ENCODE measurements at regions not wholly inside any gene's neighbourhood (a gene's known extent, or its start where the extent isn't known, plus 50 kb on each side); places are given as distances from the start of the nearest gene placed in this dataset.

- no peak overlapping the region for H2AK5ac ChIP-seq (ENCODE audit: low read depth, low read length)
- no peak overlapping the region for H4K8ac ChIP-seq (ENCODE audit: low read depth, low read length)
- H3K79me1 ChIP-seq (ENCODE audit: low read depth, low read length) = no peaks in the 10 kb centered on the region
- H3K9ac ChIP-seq (ENCODE audit: low read depth, low read length, poor library complexity) = no peak overlapping the region
- no peaks in the 10 kb centered on the region for H3K27me3 ChIP-seq (ENCODE audit: control insufficient read depth in 3 of 3, insufficient read depth in 3 of 3, low read depth in 1 of 3, low read length in 3 of 3)
- H2BK5ac ChIP-seq (ENCODE audit: low read length) = no peak overlapping the region
- no peak overlapping the region for H3K4ac ChIP-seq (ENCODE audit: low read length)
- no peaks in the 10 kb centered on the region for H3K4me1 ChIP-seq (ENCODE audit: control insufficient read depth in 2 of 2, insufficient read depth in 1 of 2, low read depth in 1 of 2, low read length in 2 of 2)
- WGBS, 2 donors (ENCODE audit: extremely low coverage in 2 of 2, insufficient read length in 2 of 2, insufficient replicate concordance in 1 of 2) = no CpG with 5 or more reads among the region's 5 CpGs
- no peak overlapping the region for H2BK120ac ChIP-seq (ENCODE audit: low read depth, low read length)
- H3K9me3 ChIP-seq (replicated peaks in 1 of 2; ENCODE audit: control insufficient read depth in 2 of 2, insufficient read depth in 1 of 2, low read depth in 1 of 2, low read length in 2 of 2) = no peaks in the 10 kb centered on the region
- no peak for DNase-seq (ENCODE audit: low spot score)
- H4K91ac ChIP-seq (ENCODE audit: low read depth, low read length, poor library complexity) = no peak overlapping the region
- H2AFZ ChIP-seq (ENCODE audit: low read length) = no peak overlapping the region
- no peak overlapping the region for H3K14ac ChIP-seq (ENCODE audit: low read length)
- H2BK12ac ChIP-seq (ENCODE audit: low read length) = no peak overlapping the region
- H3K36me3 ChIP-seq (replicated peaks in 1 of 2; ENCODE audit: control insufficient read depth in 2 of 2, insufficient read depth in 2 of 2, low read length in 2 of 2) = no peaks in the 10 kb centered on the region
- H3K4me3 ChIP-seq (ENCODE audit: low read length in 2 of 2) = no peak overlapping the region
- no peak overlapping the region for H3K4me2 ChIP-seq (ENCODE audit: insufficient read depth, low read length, poor library complexity, severe bottlenecking)
- no peak overlapping the region for H2BK15ac ChIP-seq (ENCODE audit: low read length)
- no peak overlapping the region for H3K18ac ChIP-seq (ENCODE audit: low read length)
- H3K27ac ChIP-seq (replicated peaks; ENCODE audit: low read length) = no peak overlapping the region
- H3K23ac ChIP-seq (ENCODE audit: low read depth, low read length, poor library complexity) = no peak overlapping the region
Measured at GRCh38 chr14:89648924-89649323, 231.9 kb upstream of the FOXN3 start.

DNA sequence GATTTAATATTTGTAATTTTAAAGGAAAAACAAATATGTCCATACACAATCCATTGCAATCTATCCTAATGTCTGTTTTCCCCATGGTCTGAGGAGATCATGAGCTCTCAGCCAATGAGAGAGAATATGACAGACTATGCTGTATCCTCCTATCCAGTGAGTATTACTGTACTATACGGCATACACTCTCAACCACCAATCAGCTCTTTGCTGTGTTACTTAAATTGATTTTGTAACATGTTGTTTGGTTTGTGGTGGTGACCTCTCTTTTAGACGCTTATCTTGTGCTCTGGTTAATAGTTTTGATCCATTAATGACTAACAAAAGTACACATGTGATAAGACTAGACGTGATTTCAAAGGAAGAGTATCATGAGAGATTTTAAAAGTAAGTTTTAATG, 231.5 kb upstream of the FOXN3 start:
- H3K23ac ChIP-seq (ENCODE audit: low read depth, low read length, poor library complexity) = no peak overlapping the region
- no peaks in the 10 kb centered on the region for H3K9me3 ChIP-seq (replicated peaks in 1 of 2; ENCODE audit: control insufficient read depth in 2 of 2, insufficient read depth in 1 of 2, low read depth in 1 of 2, low read length in 2 of 2)
- H2BK5ac ChIP-seq (ENCODE audit: low read length) = no peak overlapping the region
- DNase-seq (ENCODE audit: low spot score) = no peak
- H3K36me3 ChIP-seq (replicated peaks in 1 of 2; ENCODE audit: control insufficient read depth in 2 of 2, insufficient read depth in 2 of 2, low read length in 2 of 2) = no peaks in the 10 kb centered on the region
- no peak overlapping the region for H3K18ac ChIP-seq (ENCODE audit: low read length)
- no peak overlapping the region for H3K4ac ChIP-seq (ENCODE audit: low read length)
- H3K27ac ChIP-seq (replicated peaks; ENCODE audit: low read length) = no peak overlapping the region
- H3K4me1 ChIP-seq (ENCODE audit: control insufficient read depth in 2 of 2, insufficient read depth in 1 of 2, low read depth in 1 of 2, low read length in 2 of 2) = no peaks in the 10 kb centered on the region
- H3K4me3 ChIP-seq (ENCODE audit: low read length in 2 of 2) = no peak overlapping the region
- no peak overlapping the region for H2AK5ac ChIP-seq (ENCODE audit: low read depth, low read length)
- no peak overlapping the region for H2BK15ac ChIP-seq (ENCODE audit: low read length)
- no peak overlapping the region for H3K9ac ChIP-seq (ENCODE audit: low read depth, low read length, poor library complexity)
- no peaks in the 10 kb centered on the region for H3K79me1 ChIP-seq (ENCODE audit: low read depth, low read length)
- H4K8ac ChIP-seq (ENCODE audit: low read depth, low read length) = no peak overlapping the region
- H2BK120ac ChIP-seq (ENCODE audit: low read depth, low read length) = no peak overlapping the region
- WGBS, 2 donors (ENCODE audit: extremely low coverage in 2 of 2, insufficient read length in 2 of 2, insufficient replicate concordance in 1 of 2) = no CpG with 5 or more reads among the region's 3 CpGs
- H3K14ac ChIP-seq (ENCODE audit: low read length) = no peak overlapping the region
- no peak overlapping the region for H4K91ac ChIP-seq (ENCODE audit: low read depth, low read length, poor library complexity)
- no peak overlapping the region for H2BK12ac ChIP-seq (ENCODE audit: low read length)
- no peak overlapping the region for H3K4me2 ChIP-seq (ENCODE audit: insufficient read depth, low read length, poor library complexity, severe bottlenecking)
- no peaks in the 10 kb centered on the region for H3K27me3 ChIP-seq (ENCODE audit: control insufficient read depth in 3 of 3, insufficient read depth in 3 of 3, low read depth in 1 of 3, low read length in 3 of 3)
- no peak overlapping the region for H2AFZ ChIP-seq (ENCODE audit: low read length)

- Histone ChIP-seq H4K8ac (ENCODE audit: low read depth, low read length) (no peak overlapping the region), H2BK5ac (ENCODE audit: low read length) (no peak overlapping the region), H3K4me2 (ENCODE audit: insufficient read depth, low read length, poor library complexity, severe bottlenecking) (no peak overlapping the region), H3K27me3 (ENCODE audit: control insufficient read depth in 3 of 3, insufficient read depth in 3 of 3, low read depth in 1 of 3, low read length in 3 of 3) (no peaks in the 10 kb centered on the region), H3K4me3 (ENCODE audit: low read length in 2 of 2) (no peak overlapping the region), H3K23ac (ENCODE audit: low read depth, low read length, poor library complexity) (no peak overlapping the region), H3K36me3 (replicated peaks in 1 of 2; ENCODE audit: control insufficient read depth in 2 of 2, insufficient read depth in 2 of 2, low read length in 2 of 2) (no peaks in the 10 kb centered on the region), H3K4ac (ENCODE audit: low read length) (no peak overlapping the region), H3K27ac (replicated peaks; ENCODE audit: low read length) (no peak overlapping the region), H3K14ac (ENCODE audit: low read length) (no peak overlapping the region), H2BK15ac (ENCODE audit: low read length) (no peak overlapping the region), H3K4me1 (ENCODE audit: control insufficient read depth in 2 of 2, insufficient read depth in 1 of 2, low read depth in 1 of 2, low read length in 2 of 2) (no peaks in the 10 kb centered on the region), H4K91ac (ENCODE audit: low read depth, low read length, poor library complexity) (no peak overlapping the region), H3K18ac (ENCODE audit: low read length) (no peak overlapping the region), H2BK12ac (ENCODE audit: low read length) (no peak overlapping the region), H2AK5ac (ENCODE audit: low read depth, low read length) (no peak overlapping the region), H2AFZ (ENCODE audit: low read length) (no peak overlapping the region), H3K9ac (ENCODE audit: low read depth, low read length, poor library complexity) (no peak overlapping the region), H3K79me1 (ENCODE audit: low read depth, low read length) (no peaks in the 10 kb centered on the region), H3K9me3 (replicated peaks in 1 of 2; ENCODE audit: control insufficient read depth in 2 of 2, insufficient read depth in 1 of 2, low read depth in 1 of 2, low read length in 2 of 2) (no peaks in the 10 kb centered on the region), H2BK120ac (ENCODE audit: low read depth, low read length) (no peak overlapping the region)
- no peak for DNase-seq (ENCODE audit: low spot score)
- WGBS, 2 donors (ENCODE audit: extremely low coverage in 2 of 2, insufficient read length in 2 of 2, insufficient replicate concordance in 1 of 2) = no CpG with 5 or more reads among the region's 1 CpG
Measured at GRCh38 chr14:89646971-89647370, 229.9 kb upstream of the FOXN3 start.

- H3K36me3 ChIP-seq (replicated peaks in 1 of 2; ENCODE audit: control insufficient read depth in 2 of 2, insufficient read depth in 2 of 2, low read length in 2 of 2) = no peaks in the 10 kb centered on the region
- H3K27ac ChIP-seq (replicated peaks; ENCODE audit: low read length) = no peak overlapping the region
- H3K14ac ChIP-seq (ENCODE audit: low read length) = no peak overlapping the region
- no peaks in the 10 kb centered on the region for H3K9me3 ChIP-seq (replicated peaks in 1 of 2; ENCODE audit: control insufficient read depth in 2 of 2, insufficient read depth in 1 of 2, low read depth in 1 of 2, low read length in 2 of 2)
- no peaks in the 10 kb centered on the region for H3K4me1 ChIP-seq (ENCODE audit: control insufficient read depth in 2 of 2, insufficient read depth in 1 of 2, low read depth in 1 of 2, low read length in 2 of 2)
- no peak overlapping the region for H2BK5ac ChIP-seq (ENCODE audit: low read length)
- no peak overlapping the region for H2BK15ac ChIP-seq (ENCODE audit: low read length)
- H2AK5ac ChIP-seq (ENCODE audit: low read depth, low read length) = no peak overlapping the region
- no peak overlapping the region for H2BK12ac ChIP-seq (ENCODE audit: low read length)
- H3K9ac ChIP-seq (ENCODE audit: low read depth, low read length, poor library complexity) = no peak overlapping the region
- no peak overlapping the region for H4K91ac ChIP-seq (ENCODE audit: low read depth, low read length, poor library complexity)
- no peak overlapping the region for H4K8ac ChIP-seq (ENCODE audit: low read depth, low read length)
- H3K4ac ChIP-seq (ENCODE audit: low read length) = no peak overlapping the region
- no peak overlapping the region for H3K4me3 ChIP-seq (ENCODE audit: low read length in 2 of 2)
- H2BK120ac ChIP-seq (ENCODE audit: low read depth, low read length) = no peak overlapping the region
- no peak for DNase-seq (ENCODE audit: low spot score)
- no CpG with 5 or more reads among the region's 4 CpGs for WGBS, 2 donors (ENCODE audit: extremely low coverage in 2 of 2, insufficient read length in 2 of 2, insufficient replicate concordance in 1 of 2)
- no peak overlapping the region for H3K18ac ChIP-seq (ENCODE audit: low read length)
- no peak overlapping the region for H2AFZ ChIP-seq (ENCODE audit: low read length)
- no peaks in the 10 kb centered on the region for H3K79me1 ChIP-seq (ENCODE audit: low read depth, low read length)
- no peak overlapping the region for H3K23ac ChIP-seq (ENCODE audit: low read depth, low read length, poor library complexity)
- H3K4me2 ChIP-seq (ENCODE audit: insufficient read depth, low read length, poor library complexity, severe bottlenecking) = peak overlapping the region; percentile 11
- H3K27me3 ChIP-seq (ENCODE audit: control insufficient read depth in 3 of 3, insufficient read depth in 3 of 3, low read depth in 1 of 3, low read length in 3 of 3) = no peaks in the 10 kb centered on the region
Measured at GRCh38 chr14:89644641-89645040, 227.6 kb upstream of the FOXN3 start.

Measured in neuronal stem cell (in vitro differentiated cells).